ENCODE measurements at regions not wholly inside any gene's neighbourhood (a gene's known extent, or its start where the extent isn't known, plus 50 kb on each side); places are given as distances from the start of the nearest gene placed in this dataset.

GRCh38 chr2:55116598-55116964 lies 66.3 kb upstream of the RTN4 start:
- DNase-seq (no peak), ATAC-seq (no peak)
- intact Hi-C loops (cut with DNase I) = no loop called here
- Histone ChIP-seq H3K27ac (no peak overlapping the region), H3K36me3 (no peaks in the 10 kb centered on the region), H3K27me3 (ENCODE audit: low read depth) (no peaks in the 10 kb centered on the region), H3K9me3 (no peaks in the 10 kb centered on the region), H3K4me3 (no peak overlapping the region), H3K4me1 (peaks cover 53% of the 10 kb centered on the region)
- TF ChIP-seq, protein P1, sequence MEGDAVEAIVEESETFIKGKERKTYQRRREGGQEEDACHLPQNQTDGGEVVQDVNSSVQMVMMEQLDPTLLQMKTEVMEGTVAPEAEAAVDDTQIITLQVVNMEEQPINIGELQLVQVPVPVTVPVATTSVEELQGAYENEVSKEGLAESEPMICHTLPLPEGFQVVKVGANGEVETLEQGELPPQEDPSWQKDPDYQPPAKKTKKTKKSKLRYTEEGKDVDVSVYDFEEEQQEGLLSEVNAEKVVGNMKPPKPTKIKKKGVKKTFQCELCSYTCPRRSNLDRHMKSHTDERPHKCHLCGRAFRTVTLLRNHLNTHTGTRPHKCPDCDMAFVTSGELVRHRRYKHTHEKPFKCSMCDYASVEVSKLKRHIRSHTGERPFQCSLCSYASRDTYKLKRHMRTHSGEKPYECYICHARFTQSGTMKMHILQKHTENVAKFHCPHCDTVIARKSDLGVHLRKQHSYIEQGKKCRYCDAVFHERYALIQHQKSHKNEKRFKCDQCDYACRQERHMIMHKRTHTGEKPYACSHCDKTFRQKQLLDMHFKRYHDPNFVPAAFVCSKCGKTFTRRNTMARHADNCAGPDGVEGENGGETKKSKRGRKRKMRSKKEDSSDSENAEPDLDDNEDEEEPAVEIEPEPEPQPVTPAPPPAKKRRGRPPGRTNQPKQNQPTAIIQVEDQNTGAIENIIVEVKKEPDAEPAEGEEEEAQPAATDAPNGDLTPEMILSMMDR (IDR thresholded peaks at IDR 0.05) = no peak

GRCh38 chr2:55115761-55116597 lies 65.7 kb upstream of the RTN4 start:
- Histone ChIP-seq H3K9me3 (no peaks in the 10 kb centered on the region), H3K27ac (no peak overlapping the region), H3K36me3 (no peaks in the 10 kb centered on the region), H3K4me1 (peaks cover 52% of the 10 kb centered on the region), H3K4me3 (no peak overlapping the region), H3K27me3 (ENCODE audit: low read depth) (no peaks in the 10 kb centered on the region)
- ATAC-seq (no peak), DNase-seq (no peak)
- intact Hi-C loops (cut with DNase I) = no loop called here
- TF ChIP-seq, protein P1 (IDR thresholded peaks at IDR 0.05) = no peak

DNA sequence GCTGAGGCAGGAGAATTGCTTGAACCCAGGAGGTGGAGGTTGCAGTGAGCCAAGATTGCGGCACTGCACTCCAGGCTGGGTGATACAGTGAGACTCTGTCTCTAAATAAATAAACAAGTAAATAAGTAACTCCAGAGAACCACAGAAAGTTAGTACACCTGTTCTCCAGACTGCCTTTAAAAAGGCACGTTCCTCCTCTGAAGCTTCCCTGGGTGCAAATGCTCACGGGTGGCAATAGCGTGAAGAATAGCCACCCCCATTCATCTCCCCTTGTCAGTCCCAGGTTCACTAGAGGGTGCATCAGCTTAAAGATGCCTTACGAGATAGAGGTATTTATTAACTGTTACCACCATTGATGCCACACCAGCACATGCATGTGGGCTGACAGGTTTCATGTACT lies 64.3 kb upstream of the RTN4 start:
- TF ChIP-seq, protein P1 (IDR thresholded peaks at IDR 0.05) = no peak
- Histone ChIP-seq H3K36me3 (no peaks in the 10 kb centered on the region), H3K4me3 (no peak overlapping the region), H3K9me3 (no peaks in the 10 kb centered on the region), H3K27ac (no peak overlapping the region), H3K27me3 (ENCODE audit: low read depth) (no peaks in the 10 kb centered on the region), H3K4me1 (peaks cover 43% of the 10 kb centered on the region)
- intact Hi-C loops (cut with DNase I) = no loop called here
- no peak for ATAC-seq
- no peak for DNase-seq

DNA sequence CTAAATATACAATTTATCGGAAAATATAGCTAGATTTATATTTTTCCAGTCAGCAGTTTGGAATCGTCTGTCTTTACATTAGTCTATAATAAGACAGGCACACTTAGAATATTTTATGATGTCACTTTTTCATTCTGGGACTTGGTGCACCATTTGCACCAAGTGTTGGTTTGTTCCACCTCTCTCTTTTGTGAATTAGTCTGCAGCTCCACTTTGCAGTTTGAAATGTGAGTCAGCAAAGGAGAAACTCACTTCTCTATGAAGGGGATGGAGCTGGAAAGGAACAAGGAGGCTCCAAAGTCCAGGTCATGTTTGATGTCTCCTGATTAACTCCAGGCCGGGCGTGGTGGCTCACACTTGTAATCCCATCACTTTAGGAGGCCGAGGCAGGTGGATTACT lies 63.8 kb upstream of the RTN4 start:
- no peak for ATAC-seq
- no peak overlapping the region for H3K27ac ChIP-seq

DNA sequence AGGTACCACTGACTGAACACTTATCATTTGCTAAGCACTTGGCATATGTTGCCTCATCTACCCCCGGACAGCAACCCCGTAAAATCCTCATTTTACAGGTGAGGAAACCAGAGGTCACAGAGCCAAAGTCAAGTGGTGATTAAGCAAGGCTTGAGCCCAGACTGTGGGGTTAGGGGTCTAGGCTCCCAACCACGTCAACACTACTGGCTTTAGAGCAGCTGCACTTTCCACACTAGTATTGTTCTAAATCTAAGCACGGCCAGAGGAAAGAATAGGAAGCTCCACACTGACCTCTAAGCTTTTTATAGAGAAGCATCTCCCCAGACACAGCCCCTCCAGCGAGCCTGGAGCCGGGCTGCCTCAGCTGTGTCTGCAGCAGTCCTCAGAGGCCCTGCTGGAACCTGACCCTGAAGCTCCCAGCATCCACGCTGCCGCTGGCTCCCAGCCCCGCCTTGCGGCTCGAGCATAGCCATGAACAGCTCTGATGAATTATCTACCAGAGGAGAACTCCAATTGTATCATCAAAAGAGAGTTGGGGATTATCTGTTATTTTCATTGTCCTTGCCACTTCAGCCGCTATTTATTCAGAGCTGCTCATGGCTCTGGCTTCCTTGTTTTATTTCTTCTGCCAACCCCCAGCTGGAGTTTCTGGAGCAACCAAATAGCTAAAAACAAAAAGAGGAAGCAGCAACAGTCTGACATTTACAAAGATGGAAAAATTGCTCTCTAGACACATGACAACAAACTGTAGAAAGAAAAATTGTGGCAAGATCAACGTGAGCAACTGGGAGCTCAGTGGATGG lies 62.2 kb upstream of the RTN4 start:
- ATAC-seq (peak; percentile 66 to 78), DNase-seq (peak; percentile 61)
- Histone ChIP-seq H3K4me1 (peaks cover 38% of the 10 kb centered on the region), H3K27ac (peak overlapping the region; percentile 83), H3K27me3 (ENCODE audit: low read depth) (no peaks in the 10 kb centered on the region), H3K4me3 (no peak overlapping the region), H3K9me3 (no peaks in the 10 kb centered on the region), H3K36me3 (no peaks in the 10 kb centered on the region)
- intact Hi-C loops (cut with DNase I) = no loop called here
- TF ChIP-seq, protein P1 (IDR thresholded peaks at IDR 0.05) = no peak

More for the DNA sequence above, 63.8 kb upstream of the RTN4 start:
- H3K4me1 ChIP-seq = peaks cover 43% of the 10 kb centered on the region
- H3K27me3 ChIP-seq (ENCODE audit: low read depth) = no peaks in the 10 kb centered on the region
- H3K4me3 ChIP-seq = no peak overlapping the region
- H3K36me3 ChIP-seq = no peaks in the 10 kb centered on the region
- intact Hi-C loops (cut with DNase I) = no loop called here
- TF ChIP-seq, protein P1 (IDR thresholded peaks at IDR 0.05) = no peak
- no peak for DNase-seq
- no peaks in the 10 kb centered on the region for H3K9me3 ChIP-seq
